Sigmoid colon (tissue), 6 donors: ENCODE measurements at regions not wholly inside any gene's neighbourhood (a gene's known extent, or its start where the extent isn't known, plus 50 kb on each side); places are given as distances from the start of the nearest gene placed in this dataset.

Experiments
- DNase-seq: peaks from one replicate; pipeline ENCODE4 v3.0.0-alpha.2; 2019
- H3K27ac ChIP-seq, 4 donors: fragments of 200-600 bp; sonication (generic); one replicate each; pipeline ENCODE4 v1.5.1; 2016 to 2019; ENCODE audit warnings: mild to moderate bottlenecking in 1 of 4
- H3K27me3 ChIP-seq, 3 donors: fragments of 200-600 bp; sonication (generic); one replicate each; pipeline ENCODE4 v1.5.1; 2019; ENCODE audit warnings: mild to moderate bottlenecking in 1 of 3
- H3K36me3 ChIP-seq, 4 donors: fragments of 200-600 bp; sonication (generic); one replicate each; pipeline ENCODE4 v1.5.1; 2016 to 2019
- H3K4me1 ChIP-seq, 4 donors: fragments of 200-600 bp; sonication (generic); one replicate each; pipeline ENCODE4 v1.5.1; 2017 to 2019
- H3K4me3 ChIP-seq, 4 donors: fragments of 200-600 bp; sonication (generic); one replicate each; pipeline ENCODE4 v1.5.1; 2017 to 2019; ENCODE audit warnings: mild to moderate bottlenecking in 2 of 4, moderate library complexity in 1 of 4
- H3K9me3 ChIP-seq, 4 donors: fragments of 200-600 bp in 3 of 4; sonication (generic) in 3 of 4; one replicate each; pipeline versions ENCODE4 v1.5.1 to v1.6.1; 2013 to 2019
- CTCF ChIP-seq, 4 experiments: fragments of 450-650 bp in 3 of 4; fragments of 200-600 bp in 1 of 4; IDR thresholded peaks; one replicate each; pipeline ENCODE4 v1.5.1; 2016 to 2019; ENCODE audit warnings: antibody characterized with exemption in 4 of 4, mild to moderate bottlenecking in 3 of 4, moderate library complexity in 2 of 4
- EP300 ChIP-seq, 4 donors: sonication (generic); formaldehyde crosslinking; IDR thresholded peaks; one replicate each; pipeline ENCODE4 v1.6.1; 2017; ENCODE audit warnings: antibody characterized with exemption in 4 of 4
- POLR2A ChIP-seq, 2 donors: fragments of 450-650 bp; IDR thresholded peaks; one replicate each; pipeline ENCODE4 v1.6.1; 2016; ENCODE audit warnings: antibody characterized with exemption in 2 of 2, mild to moderate bottlenecking in 2 of 2, moderate library complexity in 2 of 2
- POLR2AphosphoS5 ChIP-seq, 4 donors: sonication (generic); formaldehyde crosslinking; IDR thresholded peaks; one replicate each; pipeline ENCODE4 v1.6.1; 2017; ENCODE audit warnings: antibody characterized with exemption in 4 of 4
- WGBS, 2 donors: extraction: QIAGEN DNeasy Blood & Tissue Kit; methylation state at CpG; one replicate each; pipeline ENCODE4 v1.1.7; 2013; 5-methylcytosine and 5-hydroxymethylcytosine counted together
- intact Hi-C: fragments of 100-400 bp; cut with DNase I; formaldehyde crosslinking; loops from one replicate; pipeline ENCODE4 v1.15.1; 2023
- small RNA-seq, 3 donors: library from RNA; depleted of rRNA; stranded (forward); fragments of <200 nt; gene quantifications; one replicate each; pipeline ENCODE3, GENCODE V24; 2016
- donor health status: healthy with polysubstance abuse.
- donor health status: healthy.

DNA sequence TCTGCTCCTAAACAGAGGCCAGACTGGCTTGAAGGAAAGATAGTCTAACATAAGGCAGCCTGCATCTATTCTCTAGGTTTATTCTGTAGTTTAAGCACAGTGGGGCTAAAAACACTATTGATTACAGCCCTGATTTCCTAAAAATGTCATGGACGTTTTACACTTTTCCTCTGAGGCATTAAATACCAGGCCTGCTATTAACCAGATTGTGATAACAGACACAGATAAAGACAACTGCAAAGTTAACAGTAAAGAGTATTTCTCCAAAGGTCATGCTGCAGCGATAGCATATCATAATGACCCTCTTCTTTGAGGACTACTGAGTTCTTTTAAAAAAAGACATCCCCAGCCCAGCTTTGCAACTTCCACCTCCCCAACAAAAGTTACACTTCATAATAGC, 59.6 kb upstream of the MON1B start:
- H3K4me1 ChIP-seq: no peaks in the 10 kb centered on the region
- no peak overlapping the region for H3K4me3 ChIP-seq
- DNase-seq: no peak
- TF ChIP-seq POLR2AphosphoS5 (IDR thresholded peaks at IDR 0.05) (no peak), CTCF (IDR thresholded peaks at IDR 0.05) (no peak), EP300 (IDR thresholded peaks at IDR 0.05) (no peak)
- H3K27ac ChIP-seq: no peak overlapping the region
- no peaks in the 10 kb centered on the region for H3K27me3 ChIP-seq
- no peaks in the 10 kb centered on the region for H3K36me3 ChIP-seq
- no peaks in the 10 kb centered on the region for H3K9me3 ChIP-seq
- WGBS, 2 donors: 30 to 59% methylated on average over 2 of the region's 2 CpGs
- intact Hi-C loops: no loop called here

GRCh38 chr16:77132051-77132618, 58.9 kb upstream of the MON1B start:
- Histone ChIP-seq H3K4me1 (no peaks in the 10 kb centered on the region), H3K27me3 (no peaks in the 10 kb centered on the region), H3K27ac (no peak overlapping the region), H3K9me3 (no peaks in the 10 kb centered on the region), H3K36me3 (no peaks in the 10 kb centered on the region), H3K4me3 (no peak overlapping the region)
- DNase-seq: no peak
- TF ChIP-seq POLR2AphosphoS5 (IDR thresholded peaks at IDR 0.05) (no peak), POLR2A (IDR thresholded peaks at IDR 0.05) (no peak), EP300 (IDR thresholded peaks at IDR 0.05) (no peak), CTCF (IDR thresholded peaks at IDR 0.05) (no peak)
- intact Hi-C loops: no loop called here
- 13 to 29% methylated on average over 2 to 3 of the region's 3 CpGs for WGBS, 2 donors

DNA sequence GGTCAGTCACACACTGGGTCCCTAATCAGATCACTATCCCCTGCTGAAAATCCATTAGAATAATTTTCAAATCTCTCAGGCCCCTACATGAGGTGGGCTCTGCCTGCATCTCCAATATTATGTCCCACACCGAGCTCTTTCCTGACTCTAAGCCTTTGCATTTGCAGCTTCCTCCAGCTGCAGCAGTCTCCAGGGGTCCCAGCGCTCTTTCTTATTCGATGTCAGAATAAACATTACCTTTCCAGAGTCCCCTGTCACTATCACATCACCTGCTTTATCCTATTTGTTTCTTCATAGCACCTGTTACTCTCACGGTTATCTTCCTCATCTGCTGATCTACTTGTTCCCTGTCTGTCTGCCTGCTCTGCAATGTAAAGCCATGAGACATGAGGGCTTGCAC, 57.3 kb upstream of the MON1B start:
- H3K9me3 ChIP-seq: no peaks in the 10 kb centered on the region
- WGBS, 2 donors: 72 to 80% methylated on average over 4 of the region's 4 CpGs
- H3K27me3 ChIP-seq: no peaks in the 10 kb centered on the region
- TF ChIP-seq CTCF (IDR thresholded peaks at IDR 0.05): no peak
- H3K27ac ChIP-seq: no peak overlapping the region
- H3K4me1 ChIP-seq: no peaks in the 10 kb centered on the region
- DNase-seq: no peak
- no peaks in the 10 kb centered on the region for H3K36me3 ChIP-seq
- H3K4me3 ChIP-seq: no peak overlapping the region
- intact Hi-C loops: no loop called here

DNA sequence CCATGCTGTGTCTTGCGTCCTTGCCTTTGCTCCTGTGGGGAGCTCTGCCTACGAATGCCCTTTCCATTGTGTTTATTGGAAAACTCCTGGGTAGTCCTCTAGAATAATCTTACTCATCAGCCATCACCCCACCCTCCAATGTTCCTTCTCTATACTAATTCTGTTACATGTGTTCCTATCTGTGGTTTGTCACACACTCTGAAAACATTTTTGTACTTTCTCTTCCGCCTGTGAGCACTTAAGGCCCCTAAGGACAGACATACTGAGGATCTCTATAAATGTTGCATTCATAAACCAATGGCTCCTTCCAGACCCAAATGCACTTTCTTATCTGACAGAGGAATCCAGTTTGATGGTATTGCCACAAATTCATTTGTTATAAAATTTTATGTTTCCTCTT, 53.9 kb upstream of the MON1B start:
- no peak for TF ChIP-seq POLR2AphosphoS5 (IDR thresholded peaks at IDR 0.05)
- TF ChIP-seq EP300 (IDR thresholded peaks at IDR 0.05): no peak
- no peak for TF ChIP-seq POLR2A (IDR thresholded peaks at IDR 0.05)
- no peak for TF ChIP-seq CTCF (IDR thresholded peaks at IDR 0.05)
- intact Hi-C loops: no loop called here
- DNase-seq: no peak
- Histone ChIP-seq H3K36me3 (no peaks in the 10 kb centered on the region), H3K27ac (no peak overlapping the region), H3K9me3 (no peaks in the 10 kb centered on the region), H3K4me1 (no peaks in the 10 kb centered on the region), H3K4me3 (no peak overlapping the region), H3K27me3 (no peaks in the 10 kb centered on the region)
- WGBS, 2 donors: 72 to 82% methylated on average over 3 of the region's 3 CpGs

Small RNA genes lying in the stretch of these regions (small RNA-seq; reads per million reads assigned to genes)
- 0 reads per million in 3 donors for gene MIR4719
